WTC11 (cell line): ENCODE measurements at regions not wholly inside any gene's neighbourhood (a gene's known extent, or its start where the extent isn't known, plus 50 kb on each side); places are given as distances from the start of the nearest gene placed in this dataset.

Experiments
- ATAC-seq: fragments of 200-7000 bp; cut with Tn5 transposase; 2 replicates; pipeline ENCODE4 v1.10.0; 2021; ENCODE audit warnings: mild to moderate bottlenecking, moderate library complexity
- CTCF ChIA-PET: fragments of 300-600 bp; sonication (Branson Sonifier 250); formaldehyde crosslinking; loops from one replicate; lab custom pipeline; 2021; ENCODE audit warnings: antibody characterized with exemption; lab: Charles Lee
- POLR2A ChIA-PET: fragments of 350-600 bp; sonication (Branson Sonifier 250); formaldehyde crosslinking; loops from one replicate; lab custom pipeline; 2021; ENCODE audit warnings: antibody characterized with exemption; lab: Charles Lee
- DNase-seq: peaks from one replicate; pipeline ENCODE4 v3.0.0; 2021; ENCODE audit warnings: low spot score
- H3K27ac Mint-ChIP-seq: 2 replicates; pipeline ENCODE4 v1.8.0; 2021; ENCODE audit warnings: mixed read lengths
- H3K27me3 Mint-ChIP-seq: 2 replicates; pipeline ENCODE4 v1.8.0; 2021; ENCODE audit warnings: low read depth, mild to moderate bottlenecking, moderate library complexity, mixed read lengths
- H3K36me3 Mint-ChIP-seq: 2 replicates; pipeline ENCODE4 v1.8.0; 2021; ENCODE audit warnings: mixed read lengths
- H3K4me1 Mint-ChIP-seq: 2 replicates; pipeline ENCODE4 v1.8.0; 2022; ENCODE audit warnings: mixed read lengths
- H3K4me3 Mint-ChIP-seq: 2 replicates; pipeline ENCODE4 v1.8.0; 2021; ENCODE audit warnings: mild to moderate bottlenecking, moderate library complexity, mixed read lengths
- H3K9me3 Mint-ChIP-seq: 2 replicates; pipeline ENCODE4 v1.8.0; 2021; ENCODE audit warnings: mixed read lengths
- JAZF1 ChIP-seq: fragments of 250-450 bp; sonication (Bioruptor Pico); IDR thresholded peaks from 2 replicates; pipeline ENCODE4 v1.9.0; 2021; ENCODE audit warnings: moderate library complexity, mild to moderate bottlenecking, inconsistent platforms
- NFE2L1 ChIP-seq: sonication (generic); formaldehyde crosslinking; IDR thresholded peaks from 2 replicates; pipeline ENCODE4 v1.8.1; 2023; ENCODE audit warnings: missing genetic modification reagents
- PRRX2 ChIP-seq: fragments of 250-450 bp; sonication (Bioruptor Pico); IDR thresholded peaks from 2 replicates; pipeline ENCODE4 v1.8.0; 2021; ENCODE audit warnings: mild to moderate bottlenecking
- SMAD3 ChIP-seq: sonication (generic); formaldehyde crosslinking; IDR thresholded peaks from 2 replicates; pipeline ENCODE4 v1.8.0; 2022; ENCODE audit warnings: missing genetic modification reagents, mild to moderate bottlenecking, borderline replicate concordance
- SOX15 ChIP-seq: fragments of 250-450 bp; sonication (Bioruptor Pico); IDR thresholded peaks from 2 replicates; pipeline ENCODE4 v1.9.0; 2021; ENCODE audit warnings: mild to moderate bottlenecking
- SP1 ChIP-seq: sonication (generic); formaldehyde crosslinking; conservative IDR thresholded peaks from 2 replicates; pipeline ENCODE4 v1.8.1; 2022; ENCODE audit warnings: missing genetic modification reagents
- ZNF138 ChIP-seq: sonication (generic); formaldehyde crosslinking; conservative IDR thresholded peaks from 2 replicates; pipeline ENCODE4 v1.8.1; 2022; ENCODE audit warnings: mild to moderate bottlenecking, moderate library complexity, missing genetic modification reagents
- ZNF232 ChIP-seq: sonication (generic); formaldehyde crosslinking; IDR thresholded peaks from 2 replicates; pipeline ENCODE4 v1.8.0; 2022; ENCODE audit warnings: mild to moderate bottlenecking, missing genetic modification reagents
- TF ChIP-seq, protein P1 (sequence below): sonication (generic); formaldehyde crosslinking; IDR thresholded peaks from 2 replicates; pipeline ENCODE4 v1.8.0; 2023; ENCODE audit warnings: missing genetic modification reagents, mild to moderate bottlenecking, borderline replicate concordance
- TF ChIP-seq, protein P2 (sequence below): sonication (generic); formaldehyde crosslinking; IDR thresholded peaks from 2 replicates; pipeline ENCODE4 v1.8.1; 2023; ENCODE audit warnings: mild to moderate bottlenecking, missing genetic modification reagents
- TF ChIP-seq, protein P3 (sequence below): sonication (generic); formaldehyde crosslinking; IDR thresholded peaks from 2 replicates; pipeline ENCODE4 v1.8.0; 2022; ENCODE audit warnings: mild to moderate bottlenecking, missing genetic modification reagents
- TF ChIP-seq, protein P4 (sequence below): fragments of 200-600 bp; IDR thresholded peaks from 2 replicates; pipeline ENCODE4 v1.8.0; 2022; ENCODE audit warnings: antibody characterized with exemption
- TF ChIP-seq, protein P5 (sequence below): fragments of 250-450 bp; sonication (Bioruptor Pico); IDR thresholded peaks from 2 replicates; pipeline ENCODE4 v2.1.2; 2022; ENCODE audit warnings: mild to moderate bottlenecking, moderate library complexity
- TF ChIP-seq, protein P6 (sequence below): fragments of 250-450 bp; sonication (Bioruptor Pico); conservative IDR thresholded peaks from 2 replicates; pipeline ENCODE4 v1.9.0; 2021; ENCODE audit warnings: mild to moderate bottlenecking
- TF ChIP-seq, protein P7 (sequence below): fragments of 250-450 bp; sonication (Bioruptor Pico); IDR thresholded peaks from 2 replicates; pipeline ENCODE4 v1.8.0; 2021; ENCODE audit warnings: mild to moderate bottlenecking
- TF ChIP-seq, protein P8 (sequence below): sonication (generic); formaldehyde crosslinking; conservative IDR thresholded peaks from 2 replicates; pipeline ENCODE4 v1.8.1; 2023; ENCODE audit warnings: mild to moderate bottlenecking, low read depth, missing genetic modification reagents, moderate library complexity
- TF ChIP-seq, protein P9 (sequence below): fragments of 250-450 bp; sonication (Bioruptor Pico); IDR thresholded peaks from 2 replicates; pipeline ENCODE4 v1.9.0; 2021; ENCODE audit warnings: mild to moderate bottlenecking

DNA sequence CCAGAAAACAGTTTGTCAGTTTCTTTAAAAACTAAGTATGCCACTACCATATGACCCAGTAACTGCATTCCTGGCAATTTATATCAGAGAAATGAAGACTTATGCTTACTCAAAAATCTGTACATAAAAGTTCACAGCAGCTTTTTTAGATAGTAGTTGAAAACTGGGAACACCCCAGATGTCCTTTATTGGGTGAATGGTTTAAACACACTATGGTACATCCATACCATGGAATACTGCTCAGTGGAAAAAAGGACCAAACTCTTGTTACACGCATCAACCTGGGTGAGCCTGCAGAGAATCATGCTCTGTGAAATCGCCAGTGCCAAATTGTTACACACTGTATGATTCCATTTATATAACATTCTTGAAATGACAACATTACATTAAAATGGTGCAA, 127.6 kb upstream of the RET start:
- TF ChIP-seq, protein P1, sequence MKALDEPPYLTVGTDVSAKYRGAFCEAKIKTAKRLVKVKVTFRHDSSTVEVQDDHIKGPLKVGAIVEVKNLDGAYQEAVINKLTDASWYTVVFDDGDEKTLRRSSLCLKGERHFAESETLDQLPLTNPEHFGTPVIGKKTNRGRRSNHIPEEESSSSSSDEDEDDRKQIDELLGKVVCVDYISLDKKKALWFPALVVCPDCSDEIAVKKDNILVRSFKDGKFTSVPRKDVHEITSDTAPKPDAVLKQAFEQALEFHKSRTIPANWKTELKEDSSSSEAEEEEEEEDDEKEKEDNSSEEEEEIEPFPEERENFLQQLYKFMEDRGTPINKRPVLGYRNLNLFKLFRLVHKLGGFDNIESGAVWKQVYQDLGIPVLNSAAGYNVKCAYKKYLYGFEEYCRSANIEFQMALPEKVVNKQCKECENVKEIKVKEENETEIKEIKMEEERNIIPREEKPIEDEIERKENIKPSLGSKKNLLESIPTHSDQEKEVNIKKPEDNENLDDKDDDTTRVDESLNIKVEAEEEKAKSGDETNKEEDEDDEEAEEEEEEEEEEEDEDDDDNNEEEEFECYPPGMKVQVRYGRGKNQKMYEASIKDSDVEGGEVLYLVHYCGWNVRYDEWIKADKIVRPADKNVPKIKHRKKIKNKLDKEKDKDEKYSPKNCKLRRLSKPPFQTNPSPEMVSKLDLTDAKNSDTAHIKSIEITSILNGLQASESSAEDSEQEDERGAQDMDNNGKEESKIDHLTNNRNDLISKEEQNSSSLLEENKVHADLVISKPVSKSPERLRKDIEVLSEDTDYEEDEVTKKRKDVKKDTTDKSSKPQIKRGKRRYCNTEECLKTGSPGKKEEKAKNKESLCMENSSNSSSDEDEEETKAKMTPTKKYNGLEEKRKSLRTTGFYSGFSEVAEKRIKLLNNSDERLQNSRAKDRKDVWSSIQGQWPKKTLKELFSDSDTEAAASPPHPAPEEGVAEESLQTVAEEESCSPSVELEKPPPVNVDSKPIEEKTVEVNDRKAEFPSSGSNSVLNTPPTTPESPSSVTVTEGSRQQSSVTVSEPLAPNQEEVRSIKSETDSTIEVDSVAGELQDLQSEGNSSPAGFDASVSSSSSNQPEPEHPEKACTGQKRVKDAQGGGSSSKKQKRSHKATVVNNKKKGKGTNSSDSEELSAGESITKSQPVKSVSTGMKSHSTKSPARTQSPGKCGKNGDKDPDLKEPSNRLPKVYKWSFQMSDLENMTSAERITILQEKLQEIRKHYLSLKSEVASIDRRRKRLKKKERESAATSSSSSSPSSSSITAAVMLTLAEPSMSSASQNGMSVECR (CRISPR knock-in tag) = no peak
- TF ChIP-seq ZNF232 (CRISPR knock-in tag) = no peak
- TF ChIP-seq, protein P2, sequence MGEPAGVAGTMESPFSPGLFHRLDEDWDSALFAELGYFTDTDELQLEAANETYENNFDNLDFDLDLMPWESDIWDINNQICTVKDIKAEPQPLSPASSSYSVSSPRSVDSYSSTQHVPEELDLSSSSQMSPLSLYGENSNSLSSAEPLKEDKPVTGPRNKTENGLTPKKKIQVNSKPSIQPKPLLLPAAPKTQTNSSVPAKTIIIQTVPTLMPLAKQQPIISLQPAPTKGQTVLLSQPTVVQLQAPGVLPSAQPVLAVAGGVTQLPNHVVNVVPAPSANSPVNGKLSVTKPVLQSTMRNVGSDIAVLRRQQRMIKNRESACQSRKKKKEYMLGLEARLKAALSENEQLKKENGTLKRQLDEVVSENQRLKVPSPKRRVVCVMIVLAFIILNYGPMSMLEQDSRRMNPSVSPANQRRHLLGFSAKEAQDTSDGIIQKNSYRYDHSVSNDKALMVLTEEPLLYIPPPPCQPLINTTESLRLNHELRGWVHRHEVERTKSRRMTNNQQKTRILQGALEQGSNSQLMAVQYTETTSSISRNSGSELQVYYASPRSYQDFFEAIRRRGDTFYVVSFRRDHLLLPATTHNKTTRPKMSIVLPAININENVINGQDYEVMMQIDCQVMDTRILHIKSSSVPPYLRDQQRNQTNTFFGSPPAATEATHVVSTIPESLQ (CRISPR knock-in tag) = no peak
- TF ChIP-seq, protein P3, sequence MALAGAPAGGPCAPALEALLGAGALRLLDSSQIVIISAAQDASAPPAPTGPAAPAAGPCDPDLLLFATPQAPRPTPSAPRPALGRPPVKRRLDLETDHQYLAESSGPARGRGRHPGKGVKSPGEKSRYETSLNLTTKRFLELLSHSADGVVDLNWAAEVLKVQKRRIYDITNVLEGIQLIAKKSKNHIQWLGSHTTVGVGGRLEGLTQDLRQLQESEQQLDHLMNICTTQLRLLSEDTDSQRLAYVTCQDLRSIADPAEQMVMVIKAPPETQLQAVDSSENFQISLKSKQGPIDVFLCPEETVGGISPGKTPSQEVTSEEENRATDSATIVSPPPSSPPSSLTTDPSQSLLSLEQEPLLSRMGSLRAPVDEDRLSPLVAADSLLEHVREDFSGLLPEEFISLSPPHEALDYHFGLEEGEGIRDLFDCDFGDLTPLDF = no peak
- no peak for TF ChIP-seq JAZF1 (CRISPR knock-in tag)
- TF ChIP-seq NFE2L1 (CRISPR knock-in tag) = no peak
- TF ChIP-seq, protein P4, sequence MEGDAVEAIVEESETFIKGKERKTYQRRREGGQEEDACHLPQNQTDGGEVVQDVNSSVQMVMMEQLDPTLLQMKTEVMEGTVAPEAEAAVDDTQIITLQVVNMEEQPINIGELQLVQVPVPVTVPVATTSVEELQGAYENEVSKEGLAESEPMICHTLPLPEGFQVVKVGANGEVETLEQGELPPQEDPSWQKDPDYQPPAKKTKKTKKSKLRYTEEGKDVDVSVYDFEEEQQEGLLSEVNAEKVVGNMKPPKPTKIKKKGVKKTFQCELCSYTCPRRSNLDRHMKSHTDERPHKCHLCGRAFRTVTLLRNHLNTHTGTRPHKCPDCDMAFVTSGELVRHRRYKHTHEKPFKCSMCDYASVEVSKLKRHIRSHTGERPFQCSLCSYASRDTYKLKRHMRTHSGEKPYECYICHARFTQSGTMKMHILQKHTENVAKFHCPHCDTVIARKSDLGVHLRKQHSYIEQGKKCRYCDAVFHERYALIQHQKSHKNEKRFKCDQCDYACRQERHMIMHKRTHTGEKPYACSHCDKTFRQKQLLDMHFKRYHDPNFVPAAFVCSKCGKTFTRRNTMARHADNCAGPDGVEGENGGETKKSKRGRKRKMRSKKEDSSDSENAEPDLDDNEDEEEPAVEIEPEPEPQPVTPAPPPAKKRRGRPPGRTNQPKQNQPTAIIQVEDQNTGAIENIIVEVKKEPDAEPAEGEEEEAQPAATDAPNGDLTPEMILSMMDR = no peak
- TF ChIP-seq SP1 (CRISPR knock-in tag) = no peak
- TF ChIP-seq, protein P5, sequence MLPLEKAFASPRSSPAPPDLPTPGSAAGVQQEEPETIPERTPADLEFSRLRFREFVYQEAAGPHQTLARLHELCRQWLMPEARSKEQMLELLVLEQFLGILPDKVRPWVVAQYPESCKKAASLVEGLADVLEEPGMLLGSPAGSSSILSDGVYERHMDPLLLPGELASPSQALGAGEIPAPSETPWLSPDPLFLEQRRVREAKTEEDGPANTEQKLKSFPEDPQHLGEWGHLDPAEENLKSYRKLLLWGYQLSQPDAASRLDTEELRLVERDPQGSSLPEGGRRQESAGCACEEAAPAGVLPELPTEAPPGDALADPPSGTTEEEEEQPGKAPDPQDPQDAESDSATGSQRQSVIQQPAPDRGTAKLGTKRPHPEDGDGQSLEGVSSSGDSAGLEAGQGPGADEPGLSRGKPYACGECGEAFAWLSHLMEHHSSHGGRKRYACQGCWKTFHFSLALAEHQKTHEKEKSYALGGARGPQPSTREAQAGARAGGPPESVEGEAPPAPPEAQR = no peak
- TF ChIP-seq, protein P6, sequence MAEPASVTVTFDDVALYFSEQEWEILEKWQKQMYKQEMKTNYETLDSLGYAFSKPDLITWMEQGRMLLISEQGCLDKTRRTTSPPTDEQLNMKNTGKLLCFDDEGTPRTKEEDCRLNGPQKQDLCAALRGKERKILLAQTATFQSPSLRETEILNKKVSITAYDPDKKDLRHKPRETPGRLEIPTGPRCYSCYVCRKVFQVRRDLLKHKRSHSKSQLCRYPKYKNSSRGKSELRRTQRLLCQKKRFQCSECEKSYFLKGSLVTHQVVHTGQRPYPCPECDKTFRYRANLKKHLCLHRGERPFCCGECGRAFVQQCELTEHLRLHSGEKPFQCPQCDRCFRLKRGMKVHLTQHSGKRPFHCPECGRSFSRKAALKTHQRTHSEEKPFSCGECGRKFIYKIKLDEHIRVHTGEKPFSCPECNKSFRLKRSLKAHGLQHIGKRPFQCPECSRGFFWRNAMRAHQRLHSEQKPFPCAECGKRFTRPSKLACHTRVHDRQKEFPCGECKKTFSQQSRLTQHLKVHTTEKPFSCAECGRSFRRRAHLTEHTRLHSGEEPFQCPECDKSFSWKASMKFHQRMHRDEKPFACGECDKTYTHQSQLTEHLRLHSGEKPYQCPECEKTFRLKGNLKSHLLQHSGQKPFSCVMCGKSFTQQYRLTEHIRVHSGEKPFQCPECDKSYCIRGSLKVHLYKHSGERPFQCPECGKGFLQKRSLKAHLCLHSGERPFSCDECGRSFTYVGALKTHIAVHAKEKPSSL (CRISPR knock-in tag) = no peak
- TF ChIP-seq, protein P7, sequence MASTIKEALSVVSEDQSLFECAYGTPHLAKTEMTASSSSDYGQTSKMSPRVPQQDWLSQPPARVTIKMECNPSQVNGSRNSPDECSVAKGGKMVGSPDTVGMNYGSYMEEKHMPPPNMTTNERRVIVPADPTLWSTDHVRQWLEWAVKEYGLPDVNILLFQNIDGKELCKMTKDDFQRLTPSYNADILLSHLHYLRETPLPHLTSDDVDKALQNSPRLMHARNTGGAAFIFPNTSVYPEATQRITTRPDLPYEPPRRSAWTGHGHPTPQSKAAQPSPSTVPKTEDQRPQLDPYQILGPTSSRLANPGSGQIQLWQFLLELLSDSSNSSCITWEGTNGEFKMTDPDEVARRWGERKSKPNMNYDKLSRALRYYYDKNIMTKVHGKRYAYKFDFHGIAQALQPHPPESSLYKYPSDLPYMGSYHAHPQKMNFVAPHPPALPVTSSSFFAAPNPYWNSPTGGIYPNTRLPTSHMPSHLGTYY (CRISPR knock-in tag) = no peak
- no peak for TF ChIP-seq SOX15 (CRISPR knock-in tag)
- TF ChIP-seq ZNF138 (CRISPR knock-in tag) = no peak
- TF ChIP-seq, protein P8, sequence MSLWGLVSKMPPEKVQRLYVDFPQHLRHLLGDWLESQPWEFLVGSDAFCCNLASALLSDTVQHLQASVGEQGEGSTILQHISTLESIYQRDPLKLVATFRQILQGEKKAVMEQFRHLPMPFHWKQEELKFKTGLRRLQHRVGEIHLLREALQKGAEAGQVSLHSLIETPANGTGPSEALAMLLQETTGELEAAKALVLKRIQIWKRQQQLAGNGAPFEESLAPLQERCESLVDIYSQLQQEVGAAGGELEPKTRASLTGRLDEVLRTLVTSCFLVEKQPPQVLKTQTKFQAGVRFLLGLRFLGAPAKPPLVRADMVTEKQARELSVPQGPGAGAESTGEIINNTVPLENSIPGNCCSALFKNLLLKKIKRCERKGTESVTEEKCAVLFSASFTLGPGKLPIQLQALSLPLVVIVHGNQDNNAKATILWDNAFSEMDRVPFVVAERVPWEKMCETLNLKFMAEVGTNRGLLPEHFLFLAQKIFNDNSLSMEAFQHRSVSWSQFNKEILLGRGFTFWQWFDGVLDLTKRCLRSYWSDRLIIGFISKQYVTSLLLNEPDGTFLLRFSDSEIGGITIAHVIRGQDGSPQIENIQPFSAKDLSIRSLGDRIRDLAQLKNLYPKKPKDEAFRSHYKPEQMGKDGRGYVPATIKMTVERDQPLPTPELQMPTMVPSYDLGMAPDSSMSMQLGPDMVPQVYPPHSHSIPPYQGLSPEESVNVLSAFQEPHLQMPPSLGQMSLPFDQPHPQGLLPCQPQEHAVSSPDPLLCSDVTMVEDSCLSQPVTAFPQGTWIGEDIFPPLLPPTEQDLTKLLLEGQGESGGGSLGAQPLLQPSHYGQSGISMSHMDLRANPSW = no peak
- TF ChIP-seq, protein P9, sequence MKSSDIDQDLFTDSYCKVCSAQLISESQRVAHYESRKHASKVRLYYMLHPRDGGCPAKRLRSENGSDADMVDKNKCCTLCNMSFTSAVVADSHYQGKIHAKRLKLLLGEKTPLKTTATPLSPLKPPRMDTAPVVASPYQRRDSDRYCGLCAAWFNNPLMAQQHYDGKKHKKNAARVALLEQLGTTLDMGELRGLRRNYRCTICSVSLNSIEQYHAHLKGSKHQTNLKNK (CRISPR knock-in tag) = no peak
- TF ChIP-seq PRRX2 = no peak
- no peak for TF ChIP-seq SMAD3 (CRISPR knock-in tag)
- no peak overlapping the region for H3K27ac Mint-ChIP-seq
- no peak overlapping the region for H3K4me3 Mint-ChIP-seq
- peaks cover 20% of the 10 kb centered on the region for H3K4me1 Mint-ChIP-seq
- DNase-seq = no peak
- H3K27me3 Mint-ChIP-seq = peaks cover 11% of the 10 kb centered on the region
- ATAC-seq = no peak
- peaks cover 17% of the 10 kb centered on the region for H3K9me3 Mint-ChIP-seq
- ChIA-PET POLR2A (no interaction called here), CTCF (no interaction called here)
- H3K36me3 Mint-ChIP-seq = no peaks in the 10 kb centered on the region; the same call in 1 of the 2 replicates
